NCI-H748 treated with DMSO at 0.1 percent for 48 hours (cell line): ENCODE measurements at regions not wholly inside any gene's neighbourhood (a gene's known extent, or its start where the extent isn't known, plus 50 kb on each side); places are given as distances from the start of the nearest gene placed in this dataset.

Source experiments
- DNase-seq: peaks from one replicate; lab custom pipeline; 2025; lab: John Stamatoyannopoulos, UW

- no peak for DNase-seq
These were observed 437.3 kb downstream of the DHX35 start for GRCh38 chr20:39399463-39399862.

GRCh38 chr20:39398656-39399055 lies 436.5 kb downstream of the DHX35 start:
- DNase-seq: no peak

GRCh38 chr20:39397646-39398045 lies 435.5 kb downstream of the DHX35 start:
- DNase-seq: no peak

- DNase-seq: no peak
These were observed 433.5 kb downstream of the DHX35 start for GRCh38 chr20:39395478-39396291.

- DNase-seq: no peak
These were observed 432.3 kb downstream of the DHX35 start for GRCh38 chr20:39394461-39394860.

GRCh38 chr20:39390186-39390585 lies 428.0 kb downstream of the DHX35 start:
- DNase-seq: no peak

- DNase-seq: no peak
These were observed 419.5 kb downstream of the DHX35 start for GRCh38 chr20:39381595-39381994.

- no peak for DNase-seq
These were observed 416.6 kb downstream of the DHX35 start for GRCh38 chr20:39378776-39379175.

GRCh38 chr20:39376788-39377187 lies 414.6 kb downstream of the DHX35 start:
- no peak for DNase-seq

- no peak for DNase-seq
These were observed 402.2 kb downstream of the DHX35 start for GRCh38 chr20:39364320-39364719.

- no peak for DNase-seq
These were observed 398.0 kb downstream of the DHX35 start for GRCh38 chr20:39359981-39360620.

GRCh38 chr20:39358052-39358451 lies 395.9 kb downstream of the DHX35 start:
- DNase-seq: no peak

GRCh38 chr20:39356908-39357307 lies 394.8 kb downstream of the DHX35 start:
- DNase-seq: no peak

- no peak for DNase-seq
These were observed 387.1 kb downstream of the DHX35 start for GRCh38 chr20:39349240-39349639.

- DNase-seq: no peak
These were observed 385.5 kb downstream of the DHX35 start for GRCh38 chr20:39347626-39348025.

- DNase-seq: no peak
These were observed 380.3 kb downstream of the DHX35 start for GRCh38 chr20:39342463-39342862.

GRCh38 chr20:39338469-39339376 lies 376.6 kb downstream of the DHX35 start:
- no peak for DNase-seq

GRCh38 chr20:39333211-39333610 lies 371.1 kb downstream of the DHX35 start:
- no peak for DNase-seq

GRCh38 chr20:39328347-39328746 lies 366.2 kb downstream of the DHX35 start:
- no peak for DNase-seq

- DNase-seq: no peak
These were observed 363.9 kb downstream of the DHX35 start for GRCh38 chr20:39326050-39326449.

- no peak for DNase-seq
These were observed 356.8 kb downstream of the DHX35 start for GRCh38 chr20:39318911-39319310.

- DNase-seq: no peak
These were observed 350.5 kb downstream of the DHX35 start for GRCh38 chr20:39312676-39313075.
